ENCODE measurements at regions not wholly inside any gene's neighbourhood (a gene's known extent, or its start where the extent isn't known, plus 50 kb on each side); places are given as distances from the start of the nearest gene placed in this dataset.

DNA sequence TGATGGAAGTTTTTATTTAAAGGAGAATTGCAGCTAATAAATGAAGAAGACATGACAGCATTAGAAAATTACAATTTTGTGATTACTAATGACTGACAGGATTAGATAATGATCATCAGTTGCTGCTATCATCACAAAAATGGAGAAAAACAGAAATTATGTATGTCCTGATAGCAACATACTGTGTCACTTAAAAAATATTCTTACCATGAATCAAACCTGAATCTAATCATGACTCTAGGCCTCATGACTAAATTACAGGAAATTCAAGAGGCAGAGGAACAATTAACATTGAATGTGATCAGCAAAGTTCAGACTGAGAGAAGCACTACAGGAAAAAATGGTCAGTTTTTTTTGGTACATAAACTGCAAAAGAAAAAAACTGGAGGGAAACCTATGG lies 147.8 kb downstream of the PMAIP1 start:
- TF ChIP-seq, protein P1, sequence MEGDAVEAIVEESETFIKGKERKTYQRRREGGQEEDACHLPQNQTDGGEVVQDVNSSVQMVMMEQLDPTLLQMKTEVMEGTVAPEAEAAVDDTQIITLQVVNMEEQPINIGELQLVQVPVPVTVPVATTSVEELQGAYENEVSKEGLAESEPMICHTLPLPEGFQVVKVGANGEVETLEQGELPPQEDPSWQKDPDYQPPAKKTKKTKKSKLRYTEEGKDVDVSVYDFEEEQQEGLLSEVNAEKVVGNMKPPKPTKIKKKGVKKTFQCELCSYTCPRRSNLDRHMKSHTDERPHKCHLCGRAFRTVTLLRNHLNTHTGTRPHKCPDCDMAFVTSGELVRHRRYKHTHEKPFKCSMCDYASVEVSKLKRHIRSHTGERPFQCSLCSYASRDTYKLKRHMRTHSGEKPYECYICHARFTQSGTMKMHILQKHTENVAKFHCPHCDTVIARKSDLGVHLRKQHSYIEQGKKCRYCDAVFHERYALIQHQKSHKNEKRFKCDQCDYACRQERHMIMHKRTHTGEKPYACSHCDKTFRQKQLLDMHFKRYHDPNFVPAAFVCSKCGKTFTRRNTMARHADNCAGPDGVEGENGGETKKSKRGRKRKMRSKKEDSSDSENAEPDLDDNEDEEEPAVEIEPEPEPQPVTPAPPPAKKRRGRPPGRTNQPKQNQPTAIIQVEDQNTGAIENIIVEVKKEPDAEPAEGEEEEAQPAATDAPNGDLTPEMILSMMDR (conservative IDR thresholded peaks at IDR 0.05 in 1 of 2, IDR thresholded peaks at IDR 0.05 in 1 of 2; ENCODE audit: low read depth in 1 of 2, low read length in 2 of 2), result no peak
- no peak for TF ChIP-seq EZH2 (IDR thresholded peaks at IDR 0.05; ENCODE audit: low read length, missing control alignments)
